ENCODE measurements at regions not wholly inside any gene's neighbourhood (a gene's known extent, or its start where the extent isn't known, plus 50 kb on each side); places are given as distances from the start of the nearest gene placed in this dataset.
"Not testable (repeated sequence)": the region's sequence is repeated elsewhere in the genome, so short reads cannot be mapped to it uniquely, and the experiment has no call there.

DNA sequence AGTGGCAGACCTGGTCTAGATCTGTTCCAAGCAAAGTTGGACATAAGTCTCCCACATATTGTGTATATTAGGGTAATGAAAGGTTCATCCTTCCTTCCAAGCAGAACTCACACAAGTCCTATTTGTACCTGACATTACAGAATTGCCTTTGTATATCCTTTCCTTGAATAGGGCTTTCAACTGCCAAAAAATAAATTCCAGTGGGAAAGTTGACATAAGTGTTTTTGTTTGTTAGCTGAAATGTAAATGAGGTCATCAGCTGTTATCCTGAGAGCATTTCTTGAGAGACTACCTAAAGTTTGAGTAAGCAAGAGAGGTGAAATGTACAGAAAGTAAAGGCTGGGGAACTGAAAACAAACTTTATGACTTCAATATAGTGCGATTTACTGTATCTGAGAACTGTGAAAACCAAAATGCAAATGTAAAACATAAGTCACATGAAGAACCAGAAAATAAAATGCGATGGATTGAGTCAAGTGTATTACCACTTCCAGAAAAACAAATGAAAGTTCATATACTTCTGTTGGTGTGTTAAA is 527.3 kb upstream of the SEMA3D start:
- DNase-seq (ENCODE audit: missing footprints) (no peak), ATAC-seq (no peak)
- intact Hi-C loops (cut with DNase I), result no loop called here

DNA sequence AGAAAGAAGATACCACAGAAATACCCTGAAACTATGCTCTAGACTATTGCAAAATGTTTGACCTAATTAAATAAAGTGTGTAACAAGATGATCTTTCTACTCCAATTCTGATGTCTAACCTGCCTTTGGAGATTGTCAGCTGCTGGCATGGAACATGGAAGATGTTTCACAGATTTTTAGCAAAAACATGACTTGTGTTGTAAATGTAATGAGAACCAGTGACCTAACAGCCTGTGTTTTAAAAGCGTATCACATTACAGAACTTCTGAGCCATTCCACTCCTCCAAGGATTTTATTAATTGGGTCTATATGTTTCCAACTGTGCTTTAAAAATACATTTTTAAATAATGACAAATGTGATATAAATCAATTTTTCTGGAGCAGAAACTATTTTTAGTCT is 526.3 kb upstream of the SEMA3D start:
- intact Hi-C loops (cut with DNase I), result no loop called here
- DNase-seq (ENCODE audit: missing footprints) (no peak), ATAC-seq (no peak)

DNA sequence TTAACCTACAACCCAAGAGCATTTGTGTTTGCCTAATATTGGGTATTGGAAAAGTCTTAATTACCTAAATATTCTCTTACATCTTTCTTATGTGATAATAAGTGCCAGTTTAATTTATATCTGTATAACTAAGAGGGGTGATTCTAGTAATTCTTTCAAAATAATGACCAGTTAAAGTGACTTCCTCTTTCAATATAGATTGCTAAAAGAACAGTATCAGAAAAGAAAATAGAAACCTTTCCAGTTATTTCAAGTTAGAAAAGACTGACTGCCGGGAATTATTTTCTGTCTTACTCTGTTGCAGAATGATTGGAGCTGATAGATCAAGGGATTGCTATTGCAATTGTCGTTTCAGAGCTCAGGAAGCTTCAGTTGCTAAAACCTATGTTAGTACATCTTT is 525.0 kb upstream of the SEMA3D start:
- no peak for DNase-seq (ENCODE audit: missing footprints)
- ATAC-seq, result no peak
- intact Hi-C loops (cut with DNase I), result no loop called here

DNA sequence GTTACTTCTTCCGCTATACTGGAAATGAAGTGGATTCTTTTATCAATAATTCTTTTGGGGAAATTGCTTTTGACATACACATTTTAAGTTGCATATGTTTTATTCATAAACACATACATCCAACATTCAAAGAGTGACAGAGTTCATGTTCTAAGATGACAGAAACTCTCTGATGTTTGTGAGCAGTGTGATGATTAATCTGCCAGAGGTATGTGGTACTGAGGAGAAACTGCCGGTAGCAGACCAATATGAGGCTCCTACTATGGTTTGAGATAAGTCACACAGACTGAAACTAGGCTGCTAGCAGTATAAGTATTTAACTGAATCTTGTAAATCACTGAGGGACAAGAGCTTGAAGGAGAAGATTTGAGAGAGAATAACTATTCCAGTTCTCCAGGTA is 524.1 kb upstream of the SEMA3D start:
- ATAC-seq (no peak), DNase-seq (ENCODE audit: missing footprints) (no peak)
- intact Hi-C loops (cut with DNase I), result no loop called here

DNA sequence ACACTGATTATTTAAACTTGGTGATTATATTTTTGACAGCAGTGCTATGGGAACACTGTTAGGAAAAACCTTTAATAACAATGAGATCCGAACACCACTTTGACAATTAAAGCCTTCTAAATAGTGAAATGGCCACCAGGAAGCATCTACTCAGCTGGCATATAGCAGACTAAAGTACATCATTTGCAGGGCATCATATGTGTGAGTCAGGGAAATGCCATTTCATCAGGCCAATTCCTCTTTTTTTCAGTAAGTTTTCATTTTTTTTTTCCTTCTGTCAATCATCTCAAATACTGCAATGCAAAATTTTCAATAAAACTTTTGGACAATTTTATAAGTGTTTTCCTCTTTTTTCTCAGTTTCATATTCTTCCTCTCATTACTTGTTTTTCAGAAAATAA is 521.4 kb upstream of the SEMA3D start:
- intact Hi-C loops (cut with DNase I), result no loop called here
- DNase-seq (ENCODE audit: missing footprints) (no peak), ATAC-seq (no peak)

DNA sequence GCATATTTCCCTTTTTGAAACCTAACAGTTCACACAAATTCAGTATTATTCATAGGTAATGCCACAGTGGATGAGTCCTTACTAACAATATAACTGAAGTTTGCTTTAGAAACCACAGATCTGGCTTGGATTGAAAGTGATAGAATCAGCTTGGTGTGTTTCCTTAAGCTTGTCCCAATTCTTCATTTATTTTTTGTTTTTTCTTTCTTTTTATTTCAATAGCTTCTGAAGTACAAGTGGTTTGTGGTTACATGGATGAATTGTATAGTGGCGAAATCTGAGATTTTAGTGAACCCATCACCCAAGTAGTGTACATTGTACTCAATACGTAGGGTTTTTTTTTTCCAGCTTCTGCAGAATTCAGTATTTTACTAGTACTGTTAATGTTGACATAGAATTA is 518.2 kb upstream of the SEMA3D start:
- DNase-seq (ENCODE audit: missing footprints) (no peak), ATAC-seq (no peak)
- intact Hi-C loops (cut with DNase I), result no loop called here

DNA sequence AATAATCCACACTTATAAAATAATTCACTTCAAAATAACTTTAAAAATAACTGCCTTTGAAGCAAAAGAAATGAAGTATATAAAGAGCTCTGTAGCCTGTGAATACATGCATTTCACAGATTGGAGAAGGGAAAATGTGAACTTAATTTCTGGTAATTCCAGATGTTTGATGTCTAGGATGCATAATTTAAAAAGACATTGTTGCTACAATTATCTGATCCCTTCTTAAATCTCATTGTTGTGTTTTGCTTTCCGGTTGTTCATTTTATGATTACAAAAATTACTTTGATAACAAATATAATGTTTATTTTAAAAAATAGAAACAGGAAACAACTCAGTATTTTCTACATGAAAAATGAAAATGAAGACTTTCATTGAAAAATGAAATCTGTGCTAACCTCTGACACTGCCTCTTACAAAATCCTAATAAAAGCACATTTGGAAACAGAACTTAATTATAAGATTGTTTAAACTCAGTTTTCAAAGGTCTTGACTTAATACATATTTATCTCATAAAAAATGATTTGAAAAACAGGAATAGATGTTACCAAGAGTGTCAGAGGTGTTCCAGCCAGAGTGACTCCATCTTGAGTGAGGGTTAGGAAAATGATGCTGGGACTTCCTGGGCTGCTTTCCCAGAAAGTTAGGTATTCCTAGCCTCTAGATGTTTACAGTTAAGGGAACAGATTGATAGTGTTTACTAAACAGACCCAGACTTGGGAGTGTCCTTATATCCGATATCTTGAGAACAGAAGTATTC is 516.6 kb upstream of the SEMA3D start:
- no peak for ATAC-seq
- intact Hi-C loops (cut with DNase I), result no loop called here
- DNase-seq (ENCODE audit: missing footprints), result no peak

DNA sequence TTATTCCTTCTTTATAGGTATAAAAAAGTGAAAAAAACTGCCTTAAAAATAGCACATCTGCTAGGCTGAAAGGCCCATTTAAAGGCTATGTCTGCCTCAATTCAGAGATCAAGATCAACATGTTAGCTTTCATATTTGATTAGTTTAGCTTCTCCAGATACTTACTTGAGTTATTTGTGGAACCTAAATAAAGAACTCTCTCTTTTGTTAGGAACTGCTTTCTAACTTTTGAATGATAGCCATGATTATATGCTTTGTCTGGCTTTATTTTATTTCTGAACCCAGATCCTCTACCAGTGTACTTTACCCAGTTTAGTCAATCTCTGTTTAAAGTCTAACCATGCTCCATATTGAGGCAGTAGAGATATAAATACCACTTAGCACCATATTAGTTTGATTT is 515.5 kb upstream of the SEMA3D start:
- DNase-seq (ENCODE audit: missing footprints) (no peak), ATAC-seq (no peak)
- intact Hi-C loops (cut with DNase I), result no loop called here

DNA sequence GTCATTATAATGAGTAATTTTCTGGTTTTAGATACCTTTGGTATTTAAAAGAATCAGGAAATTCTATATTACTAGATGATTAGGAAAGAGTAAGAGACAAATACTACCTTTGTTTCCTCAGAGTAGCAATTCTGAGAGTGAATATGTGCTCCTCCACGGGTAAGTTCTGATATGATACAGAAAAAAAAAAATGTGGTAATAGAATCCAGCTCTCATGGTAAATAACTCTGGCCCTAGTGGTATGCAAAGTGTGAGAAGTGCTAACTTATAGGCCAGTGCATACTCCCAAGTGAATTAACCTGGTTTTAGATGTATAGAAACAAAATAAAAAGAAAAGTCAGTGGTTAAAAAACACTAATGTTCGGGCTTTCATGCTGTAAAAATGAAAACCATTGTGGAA is 512.6 kb upstream of the SEMA3D start:
- ATAC-seq (no peak), DNase-seq (ENCODE audit: missing footprints) (no peak)
- intact Hi-C loops (cut with DNase I), result no loop called here

DNA sequence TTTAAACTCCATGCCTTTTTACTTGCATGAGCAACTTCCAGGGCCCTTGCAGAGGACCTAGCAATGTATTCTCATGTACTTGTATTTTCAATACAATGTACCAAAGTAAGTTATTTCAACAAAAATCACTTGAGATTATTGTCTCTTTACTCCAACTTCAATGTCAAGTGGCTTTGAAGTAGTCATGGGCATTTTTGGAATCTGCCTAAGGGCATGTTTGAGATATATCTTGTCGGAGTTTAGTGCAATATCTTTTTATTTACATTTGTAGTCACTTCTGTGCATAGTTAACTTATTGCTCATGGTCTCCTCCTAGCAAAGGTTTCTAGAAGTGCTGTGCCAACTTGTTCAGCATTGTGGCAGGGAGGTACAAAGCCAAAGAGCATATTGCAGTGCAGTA is 508.7 kb upstream of the SEMA3D start:
- intact Hi-C loops (cut with DNase I), result no loop called here
- DNase-seq (ENCODE audit: missing footprints) (no peak), ATAC-seq (no peak)

DNA sequence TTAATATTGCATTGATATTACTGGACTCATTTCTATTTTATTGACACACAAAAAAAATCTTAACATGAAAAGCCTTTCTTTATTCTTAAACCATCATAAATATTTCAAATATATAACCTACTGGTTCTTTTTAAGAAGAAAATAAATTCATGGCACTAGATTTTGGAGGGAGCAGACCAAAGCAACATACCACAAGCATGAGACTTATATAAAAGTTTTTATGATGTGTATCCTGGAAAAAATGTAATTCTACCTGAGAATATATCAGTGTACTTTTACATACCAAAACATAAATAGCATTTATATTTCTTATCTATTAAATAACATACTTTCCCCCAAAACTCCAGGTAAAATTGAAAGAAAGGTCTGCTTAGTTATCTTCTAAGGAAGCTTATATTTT is 508.2 kb upstream of the SEMA3D start:
- ATAC-seq, result no peak
- intact Hi-C loops (cut with DNase I), result no loop called here
- no peak for DNase-seq (ENCODE audit: missing footprints)

DNA sequence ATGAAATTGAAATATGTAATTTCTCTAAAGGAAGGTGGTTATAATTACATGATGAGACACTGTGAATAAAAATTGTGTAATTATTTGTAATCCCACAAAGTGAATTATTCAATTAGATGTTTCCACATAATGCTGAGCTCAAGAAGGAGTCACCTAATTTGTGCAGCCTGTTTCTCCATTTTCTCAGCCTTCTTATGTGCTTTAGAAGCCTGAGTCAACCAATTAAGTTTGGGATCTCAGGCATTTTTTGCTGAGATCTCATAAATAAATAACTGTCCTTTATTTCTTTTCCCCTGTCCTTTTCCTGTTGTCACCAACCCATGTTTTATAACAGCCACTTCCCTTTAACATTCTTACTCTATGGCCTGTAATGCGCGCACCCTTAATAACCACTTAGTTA is 506.5 kb upstream of the SEMA3D start:
- intact Hi-C loops (cut with DNase I), result no loop called here

DNA sequence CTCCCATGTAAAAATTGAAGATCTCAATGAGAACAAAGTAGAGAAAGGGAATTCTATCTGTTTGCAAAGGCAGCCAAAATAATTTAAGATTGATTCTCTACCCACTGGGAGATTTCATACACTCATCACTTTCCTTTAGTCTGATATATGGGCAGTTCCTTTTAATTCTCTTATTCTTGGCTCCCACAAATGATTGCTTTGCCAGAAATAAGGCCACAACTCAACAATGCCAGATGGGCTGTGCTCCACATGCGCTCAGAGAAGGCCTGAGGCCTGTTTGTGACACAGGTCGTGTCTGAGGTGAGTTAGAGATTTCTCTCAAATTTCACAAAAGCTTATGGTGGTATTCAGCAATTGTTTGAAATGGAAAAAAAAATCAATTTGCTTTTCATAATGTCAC is 501.9 kb upstream of the SEMA3D start:
- ATAC-seq, result no peak
- no peak for DNase-seq (ENCODE audit: missing footprints)
- intact Hi-C loops (cut with DNase I), result no loop called here

More for the DNA sequence above, 506.5 kb upstream of the SEMA3D start:
- ATAC-seq, result no peak
- no peak for DNase-seq (ENCODE audit: missing footprints)

DNA sequence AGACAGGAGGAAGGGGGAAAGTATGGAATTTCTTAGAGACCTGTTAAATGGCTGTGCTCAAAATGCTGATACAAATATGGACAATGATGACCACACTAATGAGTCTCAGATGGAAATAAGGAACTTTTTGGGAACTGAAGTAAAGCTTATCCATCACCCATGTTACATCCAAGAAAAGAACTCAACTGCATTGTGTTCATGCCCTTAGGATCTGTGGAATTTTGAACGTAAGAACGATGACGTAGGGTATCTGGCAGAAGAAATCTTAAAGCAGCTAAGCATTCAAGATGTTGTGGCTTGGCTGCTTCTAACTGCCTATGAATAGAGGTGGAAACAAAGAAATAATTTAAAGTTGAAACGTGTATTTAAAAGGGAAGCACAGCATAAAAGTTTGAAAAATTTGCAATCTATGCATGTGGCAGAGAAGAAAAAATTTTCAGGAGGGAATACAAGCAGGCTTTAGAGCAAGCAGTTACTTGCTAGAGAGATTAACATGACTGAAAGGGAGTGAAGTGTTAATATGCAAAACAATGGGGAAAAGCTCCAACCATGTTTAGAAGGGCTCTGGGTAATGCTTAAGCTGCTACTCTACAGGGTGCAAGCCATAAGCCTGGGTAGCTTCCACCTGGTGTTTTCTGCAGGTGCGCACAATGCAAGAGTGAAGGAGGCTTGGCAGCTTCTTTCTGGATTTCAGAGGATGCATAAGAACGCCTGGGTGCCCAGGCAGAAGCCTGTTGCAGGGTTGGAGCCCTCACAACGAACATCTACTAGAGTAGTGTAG is 499.7 kb upstream of the SEMA3D start:
- no peak for ATAC-seq
- intact Hi-C loops (cut with DNase I), result no loop called here
- no peak for DNase-seq (ENCODE audit: missing footprints)

DNA sequence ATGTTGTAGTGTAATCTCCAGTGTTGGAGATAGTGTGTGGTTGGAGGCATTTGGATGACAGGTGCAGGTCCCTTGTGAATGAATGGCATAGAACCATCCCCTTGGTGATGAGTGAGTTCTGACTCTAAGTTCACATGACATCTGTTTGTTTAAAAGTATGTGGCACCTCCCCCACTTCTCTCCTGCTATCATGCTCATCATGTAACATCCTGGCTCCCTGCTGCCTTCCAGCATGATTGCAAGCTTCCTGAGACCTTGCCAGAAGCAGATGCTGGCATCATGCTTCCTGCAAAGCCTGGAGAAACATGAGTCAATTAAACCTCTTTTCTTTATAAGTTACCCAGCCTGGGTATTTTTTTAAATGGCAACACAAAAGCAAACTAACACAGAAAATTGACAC is 499.0 kb upstream of the SEMA3D start:
- intact Hi-C loops (cut with DNase I), result no loop called here
- no peak for ATAC-seq
- DNase-seq (ENCODE audit: missing footprints), result no peak

DNA sequence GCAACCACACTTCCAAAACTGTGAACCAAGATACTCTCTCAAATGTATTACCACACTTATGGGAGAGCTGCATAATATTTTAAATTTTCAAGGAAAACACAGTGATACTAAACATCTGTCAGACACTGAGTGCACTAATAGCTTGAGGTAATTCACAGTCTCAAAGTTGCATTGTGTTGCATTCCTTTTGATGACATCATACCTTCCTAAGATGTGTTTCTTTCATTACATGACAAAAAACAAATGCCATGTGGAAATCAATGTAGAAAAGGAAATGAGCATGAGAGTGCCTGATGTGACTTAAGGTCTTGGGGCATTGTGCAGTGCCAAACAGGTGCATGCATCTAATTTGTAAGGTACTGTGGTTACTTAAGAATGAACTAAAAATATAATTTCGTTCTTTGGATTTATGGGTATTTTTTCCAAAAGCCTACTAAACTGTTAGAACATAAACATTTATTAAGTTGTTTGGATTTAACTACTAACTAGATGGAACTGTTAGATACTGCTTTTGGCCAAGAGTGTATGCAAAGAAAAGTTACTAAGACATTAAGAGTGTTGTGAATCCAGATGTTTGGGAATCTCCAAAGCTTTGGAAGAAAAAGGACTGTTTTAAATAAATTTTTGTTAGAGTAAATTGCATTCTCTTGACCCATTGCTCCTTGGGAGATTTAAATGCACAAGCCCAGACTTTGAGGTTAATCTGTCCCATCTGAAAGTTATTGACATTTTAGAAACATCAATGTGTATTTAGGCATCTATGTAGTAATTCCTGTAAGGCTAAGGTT is 496.2 kb upstream of the SEMA3D start:
- DNase-seq (ENCODE audit: missing footprints) (no peak), ATAC-seq (no peak)
- intact Hi-C loops (cut with DNase I), result no loop called here

DNA sequence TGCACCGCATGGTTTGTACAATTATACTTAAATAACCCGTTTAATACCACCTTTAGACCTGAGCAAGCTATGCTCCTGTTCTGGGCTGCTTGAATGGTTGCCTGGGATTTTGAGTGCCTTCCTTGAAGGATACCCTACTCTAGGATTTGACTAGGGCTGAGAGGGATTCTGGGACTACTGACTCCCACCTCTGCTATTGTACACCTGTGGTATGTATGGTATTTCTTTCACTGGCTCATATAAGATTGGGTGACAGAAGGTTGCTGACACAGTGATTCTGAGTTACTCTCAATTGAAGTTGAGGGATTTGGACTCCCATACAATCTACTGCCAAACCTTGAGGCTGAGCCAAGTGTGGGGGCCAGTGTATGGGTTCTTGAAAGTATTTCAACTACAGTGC is 494.4 kb upstream of the SEMA3D start:
- DNase-seq (ENCODE audit: missing footprints), result no peak
- intact Hi-C loops (cut with DNase I), result no loop called here
- ATAC-seq, result no peak

DNA sequence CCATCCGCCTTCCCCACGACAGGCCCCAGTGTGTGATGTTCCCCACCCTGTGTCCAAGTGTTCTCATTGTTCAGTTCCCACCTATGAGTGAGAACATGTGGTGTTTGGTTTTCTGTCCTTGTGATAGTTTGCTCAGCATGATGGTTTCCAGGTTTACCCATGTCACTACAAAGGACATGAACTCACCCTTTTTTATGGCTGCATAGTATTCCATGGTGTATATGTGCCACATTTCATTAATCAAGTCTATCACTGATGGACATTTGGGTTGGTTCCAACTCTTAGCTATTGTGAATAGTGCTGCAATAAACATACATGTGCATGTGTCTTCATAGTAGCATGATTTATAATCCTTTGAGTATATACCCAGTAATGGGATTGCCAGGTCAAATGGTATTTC is 488.2 kb upstream of the SEMA3D start:
- intact Hi-C loops (cut with DNase I); ATAC-seq; DNase-seq (ENCODE audit: missing footprints): not testable (repeated sequence)

DNA sequence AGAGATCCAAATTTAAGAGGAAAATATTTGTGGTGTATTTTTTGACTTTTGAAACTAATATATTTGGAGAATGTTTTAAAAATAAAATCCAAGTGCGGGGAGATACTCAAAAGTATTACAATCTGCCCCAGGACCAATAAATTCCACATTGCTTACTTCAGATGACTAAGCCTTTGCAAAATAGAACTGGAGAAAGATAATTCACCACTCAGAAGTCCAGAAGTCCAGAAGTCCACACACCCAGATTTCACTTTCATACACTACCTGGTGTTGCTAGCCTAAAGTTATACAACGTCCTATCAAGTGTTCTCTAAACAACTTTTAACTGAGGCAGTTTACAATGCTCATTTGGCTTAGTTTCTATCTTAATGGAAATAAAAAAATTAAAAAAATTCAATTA is 487.0 kb upstream of the SEMA3D start:
- intact Hi-C loops (cut with DNase I), result no loop called here
- ATAC-seq, result no peak
- no peak for DNase-seq (ENCODE audit: missing footprints)

DNA sequence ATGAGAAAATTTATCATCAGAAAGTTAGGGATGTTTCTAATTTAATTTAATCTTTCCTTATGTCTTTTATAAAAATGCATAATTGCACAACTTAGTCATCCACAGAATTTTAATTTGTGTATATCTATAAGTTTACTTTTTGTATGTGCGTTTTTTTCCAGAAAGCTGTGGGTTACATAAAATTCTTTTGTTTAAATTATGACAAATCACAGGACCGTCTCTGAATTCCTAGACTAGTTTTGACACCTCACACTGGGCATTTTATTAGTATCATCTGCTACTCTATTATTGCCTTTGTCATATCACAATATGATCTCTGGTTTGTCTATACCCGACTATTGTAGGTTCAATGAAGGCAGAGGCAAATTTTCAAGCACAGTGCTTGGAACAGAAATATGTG is 482.4 kb upstream of the SEMA3D start:
- intact Hi-C loops (cut with DNase I), result no loop called here
- no peak for ATAC-seq

More for the DNA sequence above, 482.4 kb upstream of the SEMA3D start:
- DNase-seq (ENCODE audit: missing footprints), result no peak

All from Right ventricle myocardium inferior (tissue), 1 donor.